Mucosa of rectum (tissue), 2 donors: ENCODE measurements at regions not wholly inside any gene's neighbourhood (a gene's known extent, or its start where the extent isn't known, plus 50 kb on each side); places are given as distances from the start of the nearest gene placed in this dataset.

Source experiments
- H3K27ac ChIP-seq, 2 donors: one replicate each; pipeline ENCODE4 v1.7.0; 2013; ENCODE audit warnings: inconsistent platforms in 2 of 2, low read depth in 2 of 2, low read length in 2 of 2
- H3K27me3 ChIP-seq, 2 donors: one replicate each; pipeline ENCODE4 v1.7.0; 2013; ENCODE audit warnings: low read length in 2 of 2; ENCODE audit not compliant: control insufficient read depth in 2 of 2, insufficient read depth in 2 of 2
- H3K36me3 ChIP-seq, 2 donors: one replicate each; pipeline ENCODE4 v1.7.0; 2013; ENCODE audit warnings: low read length in 2 of 2; ENCODE audit not compliant: control insufficient read depth in 2 of 2, insufficient read depth in 2 of 2
- H3K4me1 ChIP-seq, 2 donors: one replicate each; pipeline ENCODE4 v1.7.0; 2013; ENCODE audit warnings: low read length in 2 of 2, mild to moderate bottlenecking in 1 of 2; ENCODE audit not compliant: control insufficient read depth in 2 of 2, insufficient read depth in 2 of 2
- H3K4me3 ChIP-seq, 2 donors: one replicate each; pipeline ENCODE4 v1.7.0; 2013; ENCODE audit warnings: low read length in 2 of 2
- H3K9ac ChIP-seq, 2 donors: one replicate each; pipeline ENCODE4 v1.7.0; 2013; ENCODE audit warnings: low read length in 2 of 2, low read depth in 1 of 2, mild to moderate bottlenecking in 1 of 2
- H3K9me3 ChIP-seq, 2 donors: one replicate each; pipeline ENCODE4 v1.7.0; 2013; ENCODE audit warnings: low read length in 2 of 2; ENCODE audit not compliant: control insufficient read depth in 2 of 2
- donor health status: healthy.
- donor health status: Normal muscosa, but diverticular disease.

GRCh38 chr7:25922296-25922695 is 229.7 kb upstream of the NFE2L3 start:
- Histone ChIP-seq H3K4me1 (no peaks in the 10 kb centered on the region), H3K27ac (no peak overlapping the region), H3K27me3 (no peaks in the 10 kb centered on the region), H3K9me3 (no peaks in the 10 kb centered on the region), H3K4me3 (no peak overlapping the region), H3K36me3 (no peaks in the 10 kb centered on the region), H3K9ac (no peak overlapping the region)

DNA sequence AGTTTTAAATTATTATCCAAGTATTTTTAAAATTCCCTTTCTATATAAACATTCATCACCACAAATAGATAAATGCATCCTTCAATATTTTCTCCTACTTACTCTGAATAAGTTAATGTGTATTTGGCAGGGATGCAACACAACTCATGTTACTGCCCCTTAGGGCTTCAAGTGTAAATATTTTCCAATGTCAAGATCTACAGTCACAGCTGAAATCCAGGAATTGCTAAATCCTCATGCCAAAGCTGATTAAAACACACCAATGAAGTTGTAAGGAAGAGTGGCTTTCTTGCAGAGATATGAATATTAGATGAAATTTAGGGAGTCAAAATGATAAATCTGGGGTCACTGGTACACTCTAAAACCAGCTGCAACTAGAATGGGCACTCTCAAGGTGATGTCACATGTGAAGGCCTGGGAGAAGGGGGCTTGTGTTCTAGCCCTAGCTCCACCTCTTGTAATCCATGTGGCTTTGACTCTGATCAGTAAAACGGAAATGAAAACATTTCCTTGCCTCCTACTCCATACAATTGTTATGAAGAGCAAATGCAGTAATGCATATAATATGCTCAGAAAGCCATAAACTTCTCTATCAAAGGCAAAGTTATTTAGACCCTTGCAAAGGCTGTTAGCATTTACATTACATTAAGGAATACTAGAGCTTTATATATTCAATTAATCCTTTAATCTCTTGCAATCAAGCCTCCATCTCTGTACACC is 228.1 kb upstream of the NFE2L3 start:
- H3K27ac ChIP-seq: no peak overlapping the region
- no peak overlapping the region for H3K9ac ChIP-seq
- no peaks in the 10 kb centered on the region for H3K27me3 ChIP-seq
- H3K4me3 ChIP-seq: no peak overlapping the region
- no peaks in the 10 kb centered on the region for H3K4me1 ChIP-seq
- H3K9me3 ChIP-seq: no peaks in the 10 kb centered on the region
- no peaks in the 10 kb centered on the region for H3K36me3 ChIP-seq

DNA sequence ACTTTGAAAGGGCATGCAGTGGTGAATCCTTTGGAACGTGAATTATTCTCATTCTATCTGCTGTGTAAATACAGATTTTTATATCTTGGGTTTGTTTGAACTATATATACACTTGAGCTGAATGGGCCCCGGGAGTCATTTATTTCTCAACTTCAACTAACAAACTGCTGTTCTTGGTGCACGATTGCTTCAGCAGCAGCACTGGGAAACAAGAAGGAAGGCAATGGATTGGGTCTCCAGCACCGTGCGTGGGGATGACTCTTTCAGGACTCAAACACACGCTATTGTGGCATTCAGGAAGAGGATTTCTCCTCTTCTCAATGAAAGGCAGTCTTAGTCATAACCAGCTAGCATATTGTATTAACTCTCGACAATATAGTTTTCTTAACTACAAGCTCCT is 226.0 kb upstream of the NFE2L3 start:
- Histone ChIP-seq H3K9me3 (no peaks in the 10 kb centered on the region), H3K4me1 (no peaks in the 10 kb centered on the region), H3K4me3 (no peak overlapping the region), H3K36me3 (no peaks in the 10 kb centered on the region), H3K27me3 (no peaks in the 10 kb centered on the region), H3K27ac (no peak overlapping the region), H3K9ac (no peak overlapping the region)

GRCh38 chr7:25926451-25926850 is 225.5 kb upstream of the NFE2L3 start:
- Histone ChIP-seq H3K27me3 (no peaks in the 10 kb centered on the region), H3K9ac (no peak overlapping the region), H3K36me3 (no peaks in the 10 kb centered on the region), H3K4me3 (no peak overlapping the region), H3K4me1 (no peaks in the 10 kb centered on the region), H3K9me3 (no peaks in the 10 kb centered on the region), H3K27ac (no peak overlapping the region)

- no peak overlapping the region for H3K4me3 ChIP-seq
- no peak overlapping the region for H3K9ac ChIP-seq
- no peaks in the 10 kb centered on the region for H3K27me3 ChIP-seq
- no peak overlapping the region for H3K27ac ChIP-seq
- H3K9me3 ChIP-seq: no peaks in the 10 kb centered on the region
- no peaks in the 10 kb centered on the region for H3K36me3 ChIP-seq
- no peaks in the 10 kb centered on the region for H3K4me1 ChIP-seq
These were observed 224.9 kb upstream of the NFE2L3 start for GRCh38 chr7:25926891-25927625.

DNA sequence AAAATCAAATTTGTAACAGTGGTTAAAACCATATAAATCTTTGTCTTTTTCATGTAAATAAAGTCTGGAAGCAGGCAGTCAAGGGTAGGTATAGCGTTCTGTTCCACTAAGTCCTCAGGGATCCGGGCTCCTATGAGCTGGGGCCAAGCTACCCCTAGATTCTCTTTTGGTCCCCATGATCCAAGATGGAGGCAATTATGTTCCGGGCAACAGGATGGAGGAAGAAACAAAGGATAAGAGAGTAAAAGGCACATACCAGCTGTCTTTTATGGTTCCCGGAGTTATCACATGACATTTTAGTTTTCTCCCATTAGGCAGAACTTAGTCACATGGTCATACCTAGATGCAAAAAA is 224.4 kb upstream of the NFE2L3 start:
- no peaks in the 10 kb centered on the region for H3K36me3 ChIP-seq
- no peak overlapping the region for H3K4me3 ChIP-seq
- no peak overlapping the region for H3K27ac ChIP-seq
- H3K9me3 ChIP-seq: no peaks in the 10 kb centered on the region
- no peaks in the 10 kb centered on the region for H3K27me3 ChIP-seq
- no peaks in the 10 kb centered on the region for H3K4me1 ChIP-seq
- no peak overlapping the region for H3K9ac ChIP-seq

GRCh38 chr7:25928549-25929330 is 223.3 kb upstream of the NFE2L3 start:
- Histone ChIP-seq H3K27ac (no peak overlapping the region), H3K9me3 (peaks cover 0 to 2% of the 10 kb centered on the region in 2 donors), H3K4me3 (no peak overlapping the region), H3K36me3 (no peaks in the 10 kb centered on the region), H3K9ac (no peak overlapping the region), H3K27me3 (no peaks in the 10 kb centered on the region), H3K4me1 (no peaks in the 10 kb centered on the region)

- H3K27ac ChIP-seq: no peak overlapping the region
- no peaks in the 10 kb centered on the region for H3K4me1 ChIP-seq
- H3K9me3 ChIP-seq: peaks cover 0 to 2% of the 10 kb centered on the region in 2 donors
- no peaks in the 10 kb centered on the region for H3K27me3 ChIP-seq
- no peak overlapping the region for H3K9ac ChIP-seq
- no peaks in the 10 kb centered on the region for H3K36me3 ChIP-seq
- H3K4me3 ChIP-seq: no peak overlapping the region
These were observed 222.6 kb upstream of the NFE2L3 start for GRCh38 chr7:25929448-25929847.

DNA sequence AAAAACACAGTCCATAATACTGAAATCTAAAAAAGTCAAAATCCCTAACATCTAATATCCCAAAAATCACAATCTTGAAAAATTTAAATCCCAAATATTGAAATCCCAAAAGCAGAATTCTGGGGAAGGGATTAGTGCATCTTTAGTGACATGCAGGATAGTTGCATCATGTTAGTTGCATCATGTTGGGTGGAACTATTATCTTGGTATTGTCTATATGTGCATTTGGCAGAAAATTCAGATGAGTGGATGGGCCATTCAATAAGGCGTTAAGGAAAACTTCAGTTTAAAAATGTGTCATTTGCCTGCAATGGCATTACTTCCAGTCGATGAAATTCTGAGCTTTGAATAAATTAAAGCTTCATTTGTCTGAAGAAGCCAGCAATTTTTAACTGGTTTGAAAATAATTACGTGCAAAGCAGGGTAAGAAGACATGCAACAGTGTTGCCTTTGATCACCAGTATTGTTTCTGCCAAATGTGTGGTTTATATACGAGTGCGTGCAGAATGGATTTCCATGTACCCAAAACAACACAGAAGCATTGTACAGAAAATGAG is 221.4 kb upstream of the NFE2L3 start:
- H3K27ac ChIP-seq: no peak overlapping the region
- H3K9ac ChIP-seq: no peak overlapping the region
- no peaks in the 10 kb centered on the region for H3K27me3 ChIP-seq
- peaks cover 0 to 4% of the 10 kb centered on the region in 2 donors for H3K9me3 ChIP-seq
- no peak overlapping the region for H3K4me3 ChIP-seq
- no peaks in the 10 kb centered on the region for H3K4me1 ChIP-seq
- no peaks in the 10 kb centered on the region for H3K36me3 ChIP-seq

- Histone ChIP-seq H3K27ac (no peak overlapping the region), H3K27me3 (no peaks in the 10 kb centered on the region), H3K4me3 (no peak overlapping the region), H3K36me3 (no peaks in the 10 kb centered on the region), H3K9me3 (peaks cover 0 to 4% of the 10 kb centered on the region in 2 donors), H3K4me1 (no peaks in the 10 kb centered on the region), H3K9ac (no peak overlapping the region)
These were observed 220.8 kb upstream of the NFE2L3 start for GRCh38 chr7:25931156-25931555.
